ENCODE measurements at regions not wholly inside any gene's neighbourhood (a gene's known extent, or its start where the extent isn't known, plus 50 kb on each side); places are given as distances from the start of the nearest gene placed in this dataset.

DNA sequence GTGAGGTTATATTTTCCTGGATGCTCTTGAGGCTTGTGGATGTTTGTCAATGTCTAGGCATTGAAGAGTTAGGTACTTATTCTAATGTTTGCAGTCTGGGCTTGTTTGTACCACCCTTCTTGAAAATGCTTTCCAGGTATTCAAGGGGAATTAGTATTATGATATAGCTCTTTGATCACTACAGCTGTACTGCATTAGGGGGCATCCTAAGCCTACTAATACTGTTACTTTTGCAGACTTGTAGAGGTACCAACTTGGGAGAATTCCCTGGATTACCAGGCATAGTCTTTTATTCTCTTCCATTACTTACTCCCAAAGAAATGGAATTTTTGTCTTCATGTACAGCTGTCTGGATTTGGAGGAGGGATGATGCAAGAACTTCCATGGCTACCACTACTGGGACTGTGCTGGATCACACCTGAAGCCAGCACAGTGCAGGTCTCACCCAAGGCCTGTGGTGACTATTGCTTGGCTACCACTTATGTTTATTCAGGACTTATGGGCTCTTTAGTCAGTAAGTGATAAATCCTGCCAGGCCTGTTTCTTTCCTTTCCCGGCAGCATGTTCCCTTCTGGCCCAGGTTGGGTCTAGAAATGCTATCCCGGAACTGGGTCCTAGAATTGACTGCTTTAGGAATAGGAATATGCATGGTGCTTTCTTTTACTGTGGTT is 402.9 kb downstream of the IL20RB start:
- TF ChIP-seq, protein P1, sequence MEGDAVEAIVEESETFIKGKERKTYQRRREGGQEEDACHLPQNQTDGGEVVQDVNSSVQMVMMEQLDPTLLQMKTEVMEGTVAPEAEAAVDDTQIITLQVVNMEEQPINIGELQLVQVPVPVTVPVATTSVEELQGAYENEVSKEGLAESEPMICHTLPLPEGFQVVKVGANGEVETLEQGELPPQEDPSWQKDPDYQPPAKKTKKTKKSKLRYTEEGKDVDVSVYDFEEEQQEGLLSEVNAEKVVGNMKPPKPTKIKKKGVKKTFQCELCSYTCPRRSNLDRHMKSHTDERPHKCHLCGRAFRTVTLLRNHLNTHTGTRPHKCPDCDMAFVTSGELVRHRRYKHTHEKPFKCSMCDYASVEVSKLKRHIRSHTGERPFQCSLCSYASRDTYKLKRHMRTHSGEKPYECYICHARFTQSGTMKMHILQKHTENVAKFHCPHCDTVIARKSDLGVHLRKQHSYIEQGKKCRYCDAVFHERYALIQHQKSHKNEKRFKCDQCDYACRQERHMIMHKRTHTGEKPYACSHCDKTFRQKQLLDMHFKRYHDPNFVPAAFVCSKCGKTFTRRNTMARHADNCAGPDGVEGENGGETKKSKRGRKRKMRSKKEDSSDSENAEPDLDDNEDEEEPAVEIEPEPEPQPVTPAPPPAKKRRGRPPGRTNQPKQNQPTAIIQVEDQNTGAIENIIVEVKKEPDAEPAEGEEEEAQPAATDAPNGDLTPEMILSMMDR (IDR thresholded peaks at IDR 0.05), result no peak
- no peak for TF ChIP-seq POLR2A (IDR thresholded peaks at IDR 0.05)
- H3K27ac ChIP-seq, result no peak overlapping the region
- no peak for DNase-seq
- no peaks in the 10 kb centered on the region for H3K9me3 ChIP-seq
- H3K4me3 ChIP-seq, result no peak overlapping the region
- H3K4me1 ChIP-seq, result no peaks in the 10 kb centered on the region
- no peaks in the 10 kb centered on the region for H3K27me3 ChIP-seq
- intact Hi-C loops (cut with DNase I; ENCODE audit: low total_unique reads), result no loop called here
- H3K36me3 ChIP-seq, result peaks cover 0 to 3% of the 10 kb centered on the region in 2 donors

DNA sequence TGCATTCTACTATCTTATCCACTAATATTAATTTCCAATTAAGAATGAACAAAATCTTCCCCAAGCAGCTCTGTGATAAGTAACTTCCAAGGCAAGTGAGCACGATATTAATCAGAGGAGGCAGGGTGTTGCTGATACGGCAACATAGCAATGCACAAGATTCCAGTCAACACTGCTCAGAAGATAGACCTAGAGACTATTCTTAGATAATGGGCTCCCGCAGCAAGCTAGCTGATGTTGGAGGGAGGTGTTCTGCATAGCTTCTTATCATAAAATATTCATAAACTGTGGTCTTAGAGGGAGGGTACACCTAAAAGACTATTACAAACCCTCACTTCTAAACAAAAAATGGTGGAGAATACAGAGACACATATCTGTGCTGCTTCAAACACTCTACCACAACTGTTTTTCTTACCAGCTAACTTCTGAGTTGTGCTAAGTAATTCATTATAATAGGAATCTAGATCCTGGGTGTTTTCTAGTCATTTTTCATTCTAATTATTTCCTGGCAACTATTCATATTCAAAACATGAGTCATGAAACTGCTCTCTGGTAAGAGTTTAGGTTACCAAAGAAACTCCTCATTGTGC is 382.0 kb upstream of the SOX14 start:
- Histone ChIP-seq H3K27ac (no peak overlapping the region), H3K4me1 (no peaks in the 10 kb centered on the region), H3K4me3 (no peak overlapping the region), H3K27me3 (no peaks in the 10 kb centered on the region), H3K36me3 (no peaks in the 10 kb centered on the region), H3K9me3 (no peaks in the 10 kb centered on the region)
- no peak for TF ChIP-seq POLR2A (IDR thresholded peaks at IDR 0.05)
- TF ChIP-seq, protein P1 (IDR thresholded peaks at IDR 0.05), result no peak
- intact Hi-C loops (cut with DNase I; ENCODE audit: low total_unique reads), result no loop called here
- no peak for DNase-seq

DNA sequence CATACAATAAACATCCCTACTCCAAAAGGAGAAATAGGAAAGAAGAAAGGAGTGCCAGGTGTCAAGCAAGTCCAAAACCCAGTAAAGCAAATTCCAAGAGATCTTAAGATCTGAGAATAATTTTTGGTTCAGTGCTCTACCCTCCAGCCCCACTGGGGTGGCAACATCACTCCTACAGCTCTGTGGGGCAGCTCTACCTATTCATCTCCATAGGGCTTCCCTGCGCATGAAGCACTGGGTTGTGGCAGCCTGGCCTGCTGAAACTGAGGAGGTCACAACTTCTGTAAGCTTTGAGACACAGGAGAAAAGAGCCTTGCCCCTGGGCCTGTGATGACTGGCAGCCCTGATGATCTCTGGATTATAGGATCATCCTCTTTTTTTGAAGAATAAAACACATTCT is 378.2 kb upstream of the SOX14 start:
- intact Hi-C loops (cut with DNase I; ENCODE audit: low total_unique reads), result no loop called here
- Histone ChIP-seq H3K4me3 (no peak overlapping the region), H3K4me1 (no peaks in the 10 kb centered on the region), H3K27ac (no peak overlapping the region), H3K9me3 (no peaks in the 10 kb centered on the region), H3K27me3 (no peaks in the 10 kb centered on the region), H3K36me3 (no peaks in the 10 kb centered on the region)
- DNase-seq, result no peak
- TF ChIP-seq, protein P1 (IDR thresholded peaks at IDR 0.05), result no peak
- TF ChIP-seq POLR2A (IDR thresholded peaks at IDR 0.05), result no peak

DNA sequence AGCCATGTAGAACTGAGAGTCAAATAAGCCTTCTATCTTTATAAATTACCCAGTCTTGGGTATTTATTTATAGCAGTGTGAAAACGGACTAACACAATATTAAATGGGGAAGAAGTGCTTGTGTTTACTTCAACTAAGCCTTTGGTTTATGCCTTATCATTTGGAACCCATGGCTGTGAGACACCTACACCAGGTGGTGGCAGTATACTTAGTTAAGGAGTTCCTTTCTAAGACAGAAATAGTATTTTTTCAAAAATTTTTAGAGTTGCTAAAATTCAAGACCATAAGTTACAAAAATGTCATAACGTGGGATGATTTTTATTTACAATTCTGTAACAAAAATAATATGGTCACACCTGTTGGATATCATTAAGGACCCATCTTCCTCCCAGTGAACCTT is 354.5 kb upstream of the SOX14 start:
- H3K27me3 ChIP-seq, result no peaks in the 10 kb centered on the region
- no peak for DNase-seq
- H3K27ac ChIP-seq, result no peak overlapping the region
- no peaks in the 10 kb centered on the region for H3K36me3 ChIP-seq
- intact Hi-C loops (cut with DNase I; ENCODE audit: low total_unique reads), result no loop called here
- H3K4me3 ChIP-seq, result no peak overlapping the region
- H3K9me3 ChIP-seq, result no peaks in the 10 kb centered on the region
- TF ChIP-seq POLR2A (IDR thresholded peaks at IDR 0.05), result no peak
- TF ChIP-seq, protein P1 (IDR thresholded peaks at IDR 0.05), result no peak
- no peaks in the 10 kb centered on the region for H3K4me1 ChIP-seq

DNA sequence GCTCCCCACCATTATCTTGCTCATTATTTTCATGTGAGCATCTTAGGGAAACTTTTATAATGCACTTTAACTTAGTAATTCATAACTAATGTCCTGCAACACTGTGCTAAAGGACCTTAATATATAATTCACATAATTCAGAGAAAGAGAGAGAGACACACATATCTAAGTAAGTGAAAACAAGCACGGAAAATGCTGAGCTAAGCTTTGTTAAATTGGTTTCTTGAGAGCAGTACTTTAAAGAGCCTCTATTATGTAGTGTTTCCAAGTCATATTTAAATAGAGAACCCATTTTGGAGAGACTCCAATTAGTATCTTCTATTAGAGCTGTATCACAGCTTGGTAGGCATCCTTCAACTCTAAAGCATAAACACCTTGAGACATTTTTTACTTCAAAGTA is 354.1 kb upstream of the SOX14 start:
- no peak for DNase-seq
- H3K36me3 ChIP-seq, result no peaks in the 10 kb centered on the region
- H3K27me3 ChIP-seq, result no peaks in the 10 kb centered on the region
- intact Hi-C loops (cut with DNase I; ENCODE audit: low total_unique reads), result no loop called here
- no peaks in the 10 kb centered on the region for H3K9me3 ChIP-seq
- no peak overlapping the region for H3K4me3 ChIP-seq
- no peak for TF ChIP-seq POLR2A (IDR thresholded peaks at IDR 0.05)
- TF ChIP-seq, protein P1 (IDR thresholded peaks at IDR 0.05), result no peak
- H3K27ac ChIP-seq, result no peak overlapping the region
- no peaks in the 10 kb centered on the region for H3K4me1 ChIP-seq

All from uterus (tissue), 3 donors.